ENCODE measurements at regions not wholly inside any gene's neighbourhood (a gene's known extent, or its start where the extent isn't known, plus 50 kb on each side); places are given as distances from the start of the nearest gene placed in this dataset.

DNA sequence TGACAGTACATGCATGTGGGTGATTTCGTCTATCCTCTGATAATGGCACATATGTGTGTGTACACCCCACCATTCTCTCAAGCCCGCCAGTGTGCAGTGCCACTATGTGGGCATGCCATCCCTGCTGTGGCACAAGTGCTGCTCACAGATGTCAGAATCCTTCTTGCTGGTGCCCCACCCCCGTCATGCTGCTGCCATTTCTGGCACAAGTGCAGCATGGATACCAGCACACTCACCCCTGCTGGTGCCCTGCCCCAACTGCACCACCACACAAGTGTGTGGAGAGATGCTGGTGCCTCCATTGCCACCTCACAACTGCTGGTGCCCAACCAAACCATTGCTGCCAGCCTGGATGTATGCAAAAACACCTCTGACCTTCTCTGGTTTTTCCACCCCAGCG is 1133.8 kb downstream of the TECRL start (continued):
- TF ChIP-seq ZSCAN5A (CRISPR knock-in tag; IDR thresholded peaks at IDR 0.05; ENCODE audit: borderline replicate concordance) (no peak), ATF5 (CRISPR knock-in tag; IDR thresholded peaks at IDR 0.05; ENCODE audit: low read depth) (no peak), STAT5B (CRISPR knock-in tag; IDR thresholded peaks at IDR 0.05) (no peak), ZNF703 (CRISPR knock-in tag; IDR thresholded peaks at IDR 0.05; ENCODE audit: borderline replicate concordance) (no peak), ZNF296 (CRISPR knock-in tag; conservative IDR thresholded peaks at IDR 0.05) (no peak), RERE (CRISPR knock-in tag; IDR thresholded peaks at IDR 0.05; ENCODE audit: low read depth) (no peak), SP140L (CRISPR knock-in tag; IDR thresholded peaks at IDR 0.05; ENCODE audit: borderline replicate concordance) (no peak), ZNF136 (CRISPR knock-in tag; IDR thresholded peaks at IDR 0.05; ENCODE audit: low read depth) (no peak), HNF4G (IDR thresholded peaks at IDR 0.05; ENCODE audit: borderline replicate concordance, low read depth, low read length) (no peak), HNF4G (CRISPR knock-in tag; IDR thresholded peaks at IDR 0.05; ENCODE audit: borderline replicate concordance, low read depth) (no peak), KAT7 (CRISPR knock-in tag; IDR thresholded peaks at IDR 0.05; ENCODE audit: borderline replicate concordance) (no peak), DZIP1 (CRISPR knock-in tag; IDR thresholded peaks at IDR 0.05) (no peak)

Measured in HepG2 (cell line).